ENCODE measurements at regions not wholly inside any gene's neighbourhood (a gene's known extent, or its start where the extent isn't known, plus 50 kb on each side); places are given as distances from the start of the nearest gene placed in this dataset.
"Not testable (repeated sequence)": the region's sequence is repeated elsewhere in the genome, so short reads cannot be mapped to it uniquely, and the experiment has no call there.

DNA sequence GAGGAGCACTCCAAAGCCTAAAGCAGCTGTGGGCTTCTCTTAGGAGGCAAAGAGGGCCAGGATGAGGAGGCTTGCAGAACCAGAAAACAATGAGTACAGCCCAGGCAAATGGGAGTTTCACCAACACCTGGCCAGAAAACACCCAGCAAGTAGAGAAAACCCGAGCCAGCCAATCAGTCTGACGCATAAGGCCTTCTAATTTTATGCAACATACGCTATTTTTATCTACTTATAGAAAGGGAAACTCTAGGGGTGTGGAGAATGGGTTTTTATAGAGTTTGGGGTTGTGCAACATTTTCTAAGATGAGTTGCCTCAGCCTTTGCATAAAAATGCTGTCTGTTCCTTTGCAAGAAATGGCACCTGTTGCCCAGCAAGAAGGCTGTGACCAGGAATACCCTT, 529.0 kb upstream of the CDH5 start:
- DNase-seq (ENCODE audit: low read depth), result no peak

DNA sequence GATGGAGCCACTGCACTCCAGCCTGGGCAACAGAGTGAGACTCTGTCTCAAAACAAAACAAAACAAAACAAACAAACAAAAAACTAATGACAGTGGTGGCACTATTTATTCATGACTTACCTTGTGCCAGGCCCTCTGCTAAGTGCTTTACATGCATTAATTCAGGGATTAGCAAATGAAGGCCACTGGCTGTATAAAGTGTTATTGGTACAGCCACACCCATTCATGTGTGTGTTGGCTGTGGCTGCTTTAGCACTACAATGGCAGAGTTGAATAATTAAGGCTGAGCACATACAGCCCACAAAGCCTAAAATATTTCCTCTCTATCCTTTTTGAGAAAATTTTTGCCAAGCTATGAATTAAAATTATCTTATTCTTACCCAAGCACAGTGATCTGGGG, 531.8 kb upstream of the CDH5 start:
- DNase-seq (ENCODE audit: low read depth), result no peak

GRCh38 chr16:65833171-65833871, 533.2 kb upstream of the CDH5 start:
- DNase-seq (ENCODE audit: low read depth), result peak; percentile 37

- DNase-seq (ENCODE audit: low read depth), result no peak
Observed at GRCh38 chr16:65832679-65833078, 533.8 kb upstream of the CDH5 start.

DNA sequence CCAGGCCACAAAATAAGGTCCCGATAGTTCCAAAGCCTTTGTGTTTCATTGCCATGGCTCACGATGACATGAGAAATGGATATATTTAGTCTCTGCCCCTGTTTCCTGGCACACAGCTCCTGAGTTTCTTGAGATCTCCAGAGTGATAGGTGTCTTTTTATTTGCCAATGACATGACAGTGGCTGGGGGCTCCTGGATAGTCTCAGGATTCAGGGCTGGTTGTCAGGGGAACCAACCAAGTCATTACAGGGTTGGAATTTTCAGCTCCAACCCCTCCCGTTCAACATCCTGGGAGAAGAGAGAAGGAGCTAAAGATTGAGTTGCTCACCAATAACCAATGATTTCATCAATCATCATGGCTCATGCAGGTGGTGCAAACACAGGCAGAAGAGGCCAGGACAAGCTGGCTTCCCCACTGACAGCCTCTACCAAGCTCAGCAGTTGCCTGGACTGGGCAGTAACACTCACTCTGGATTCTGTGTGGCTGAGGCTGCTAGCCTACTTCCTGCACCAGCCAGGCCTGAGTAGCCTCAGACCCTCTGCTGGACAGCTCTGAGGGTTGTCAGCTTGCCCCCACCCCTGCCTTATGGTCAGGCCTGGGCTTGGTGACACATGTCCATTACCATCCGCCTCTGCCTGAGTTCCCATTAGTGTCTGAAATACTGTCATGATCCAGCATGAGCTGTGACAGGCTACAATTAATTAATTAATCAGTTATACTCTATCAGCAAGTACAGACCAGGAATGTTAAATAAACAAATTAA, 534.4 kb upstream of the CDH5 start:
- no peak for DNase-seq (ENCODE audit: low read depth)

GRCh38 chr16:65829076-65829475, 537.4 kb upstream of the CDH5 start:
- DNase-seq (ENCODE audit: low read depth), result no peak

DNA sequence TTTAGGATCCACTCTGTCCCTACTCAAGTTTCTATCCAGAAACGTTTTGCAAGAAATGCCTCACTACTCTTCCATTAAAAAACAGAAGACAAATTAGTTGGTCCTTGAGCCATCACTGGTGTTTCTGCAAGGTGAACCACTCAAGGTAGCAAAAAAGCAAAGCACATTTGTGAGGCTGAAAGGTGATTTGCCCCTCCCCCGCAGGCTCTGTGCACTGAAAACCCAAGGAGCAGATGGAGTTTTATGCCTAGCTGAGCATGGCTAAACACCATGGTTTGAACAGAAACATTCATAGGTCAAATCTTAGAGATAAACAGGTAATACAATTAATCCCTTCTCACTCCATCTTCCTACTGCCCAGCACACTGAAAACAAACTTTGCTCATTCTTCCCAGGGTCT, 538.2 kb upstream of the CDH5 start:
- no peak for DNase-seq (ENCODE audit: low read depth)

- no peak for DNase-seq (ENCODE audit: low read depth)
Observed at GRCh38 chr16:65827231-65827630, 539.3 kb upstream of the CDH5 start.

DNA sequence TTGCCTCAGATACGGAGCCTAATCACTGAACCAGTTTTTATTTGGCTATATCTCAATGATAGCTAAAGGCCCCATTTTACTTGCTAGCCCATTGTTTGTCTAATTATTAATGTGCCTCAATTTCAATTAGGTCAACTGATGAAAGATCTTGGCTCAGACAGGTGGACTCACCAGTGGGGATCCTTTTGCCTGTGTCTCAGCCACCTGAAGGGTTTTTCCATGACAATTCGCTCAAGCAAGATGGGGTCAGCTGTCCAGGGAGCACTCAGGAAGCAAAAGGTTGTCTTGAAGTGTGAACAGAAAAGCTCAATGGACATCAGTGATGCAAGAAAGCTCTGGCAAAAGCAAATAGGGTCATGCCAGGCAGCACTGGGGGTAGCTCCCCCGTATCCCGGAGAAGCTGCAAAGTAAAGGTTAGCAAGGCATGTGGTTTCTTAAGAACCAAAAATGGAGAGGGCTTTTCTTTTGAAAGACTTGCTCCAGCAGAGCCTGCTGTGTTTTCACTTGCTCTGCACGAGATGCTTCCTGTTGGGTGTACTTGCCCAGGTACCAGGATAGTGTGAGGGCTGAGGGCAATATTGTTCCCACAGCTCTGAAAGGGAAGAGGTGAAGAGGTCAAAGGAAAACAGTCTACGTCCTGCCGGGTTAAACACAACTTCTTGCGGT, 541.2 kb upstream of the CDH5 start:
- DNase-seq (ENCODE audit: low read depth), result no peak

DNA sequence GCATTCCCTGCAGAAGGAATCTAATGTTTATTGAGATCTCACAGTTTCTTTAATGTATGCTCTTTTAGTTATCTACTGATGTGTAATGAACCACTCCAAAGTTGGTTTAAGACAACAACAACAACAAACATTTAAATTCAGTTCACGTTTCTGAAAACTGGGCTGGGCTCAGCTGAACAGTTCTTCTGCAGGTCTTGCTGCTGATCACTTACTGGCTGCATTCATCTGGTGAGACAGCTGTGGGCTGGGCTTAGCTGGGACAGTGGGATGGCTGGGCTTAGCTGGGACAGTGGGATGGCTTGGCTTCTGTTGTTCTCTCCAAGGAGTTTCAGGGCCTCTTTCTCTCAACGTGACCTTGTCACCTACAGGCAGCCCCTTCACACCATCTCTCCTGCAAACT, 544.3 kb upstream of the CDH5 start:
- no peak for DNase-seq (ENCODE audit: low read depth)

DNA sequence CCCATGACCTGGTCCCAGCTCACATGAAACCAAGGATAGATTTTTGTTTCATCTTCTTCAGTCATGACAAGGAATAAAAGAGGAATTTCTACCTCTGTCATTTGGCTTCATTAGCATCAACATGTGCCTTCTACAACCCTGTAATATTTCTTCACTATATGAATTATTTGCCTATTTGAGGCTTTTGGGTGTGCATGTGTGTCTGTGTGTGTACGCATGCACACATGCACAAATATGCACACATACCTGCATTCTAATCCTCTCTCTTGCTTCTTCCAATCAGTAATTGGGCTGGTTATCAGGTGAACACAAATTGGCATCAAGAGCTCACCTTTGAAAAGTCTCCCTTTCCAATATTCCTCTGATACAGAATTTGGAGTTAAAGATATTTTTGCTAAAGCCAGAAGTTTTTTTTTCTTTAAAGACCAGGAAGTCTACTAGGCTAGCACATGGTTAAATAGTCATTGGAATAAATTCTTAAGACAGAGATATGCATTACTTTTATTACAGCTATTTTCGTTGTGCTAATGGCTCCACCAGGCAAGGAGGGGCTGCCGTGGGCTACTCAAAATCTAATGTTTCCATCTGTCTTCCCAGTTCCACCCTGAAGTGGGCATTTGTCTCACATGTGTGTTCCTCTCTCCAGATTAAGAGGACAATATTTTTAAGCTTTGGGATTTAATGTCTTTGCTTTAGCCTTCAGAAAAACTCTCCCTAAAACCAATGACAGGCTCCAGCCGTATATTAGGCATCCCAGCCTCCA, 547.2 kb upstream of the CDH5 start:
- DNase-seq (ENCODE audit: low read depth), result no peak

DNA sequence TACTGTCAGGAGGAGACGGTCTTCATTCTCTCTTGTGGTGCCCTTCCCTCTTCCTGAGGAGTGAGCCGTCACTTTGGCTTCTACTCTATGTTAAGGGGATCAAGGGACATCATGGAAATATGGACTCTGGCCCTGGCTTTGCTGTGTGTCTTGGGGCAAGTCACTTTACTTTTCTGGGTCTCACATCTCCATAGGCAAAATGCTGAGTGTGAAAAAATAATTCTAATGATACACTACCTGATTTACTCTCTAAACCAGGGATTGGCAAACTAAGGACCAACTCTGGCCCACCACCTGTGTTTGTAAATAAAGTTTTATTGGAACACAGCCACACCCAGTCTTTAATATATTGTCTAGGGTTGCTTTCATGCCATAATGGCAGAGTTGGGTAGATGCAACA, 548.7 kb upstream of the CDH5 start:
- DNase-seq (ENCODE audit: low read depth), result no peak

DNA sequence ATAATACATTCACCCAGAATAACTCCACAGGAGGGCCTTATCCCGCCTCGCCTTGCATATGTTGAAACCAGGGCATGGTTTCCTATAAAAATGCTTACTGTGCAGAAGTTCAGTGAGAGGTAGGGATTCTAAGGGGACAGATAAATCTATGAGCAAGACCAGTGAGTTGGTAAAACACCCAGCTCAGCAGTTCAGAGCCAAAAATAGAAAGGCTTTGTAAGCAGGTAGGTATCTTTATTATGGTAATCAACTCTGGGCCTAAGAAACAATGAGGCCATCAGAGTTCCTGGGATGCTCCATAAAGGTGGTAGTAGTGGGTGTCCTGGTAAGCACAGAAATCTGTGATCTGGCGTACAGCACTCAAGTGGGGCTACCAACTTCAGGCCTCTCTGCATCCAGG, 549.4 kb upstream of the CDH5 start:
- no peak for DNase-seq (ENCODE audit: low read depth)

- peak; percentile 24 for DNase-seq (ENCODE audit: low read depth)
Observed at GRCh38 chr16:65816556-65816955, 549.9 kb upstream of the CDH5 start.

GRCh38 chr16:65815707-65816106, 550.8 kb upstream of the CDH5 start:
- no peak for DNase-seq (ENCODE audit: low read depth)

GRCh38 chr16:65813879-65814278, 552.6 kb upstream of the CDH5 start:
- DNase-seq (ENCODE audit: low read depth), result not testable (repeated sequence)

- DNase-seq (ENCODE audit: low read depth), result no peak
Observed at GRCh38 chr16:65809627-65810026, 556.9 kb upstream of the CDH5 start.

DNA sequence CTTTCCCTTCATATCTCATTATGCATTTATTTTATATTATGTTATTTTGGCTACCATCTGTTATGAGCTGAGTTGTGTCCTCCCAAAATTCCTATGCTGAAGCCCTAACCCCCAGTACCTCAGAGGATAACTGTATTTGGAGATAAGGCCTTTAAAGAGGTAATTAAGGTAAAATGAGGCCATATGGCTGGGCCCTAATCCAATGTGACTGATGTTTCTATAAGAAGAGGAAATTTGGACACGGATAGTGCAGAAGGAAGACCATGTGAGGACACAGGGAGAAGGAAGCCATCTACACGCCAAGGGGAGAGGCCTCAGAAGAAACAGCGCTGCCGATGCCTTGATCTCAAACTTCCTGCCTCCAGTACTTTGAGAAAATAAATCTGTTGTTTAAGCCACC, 557.7 kb upstream of the CDH5 start:
- DNase-seq (ENCODE audit: low read depth), result no peak

DNA sequence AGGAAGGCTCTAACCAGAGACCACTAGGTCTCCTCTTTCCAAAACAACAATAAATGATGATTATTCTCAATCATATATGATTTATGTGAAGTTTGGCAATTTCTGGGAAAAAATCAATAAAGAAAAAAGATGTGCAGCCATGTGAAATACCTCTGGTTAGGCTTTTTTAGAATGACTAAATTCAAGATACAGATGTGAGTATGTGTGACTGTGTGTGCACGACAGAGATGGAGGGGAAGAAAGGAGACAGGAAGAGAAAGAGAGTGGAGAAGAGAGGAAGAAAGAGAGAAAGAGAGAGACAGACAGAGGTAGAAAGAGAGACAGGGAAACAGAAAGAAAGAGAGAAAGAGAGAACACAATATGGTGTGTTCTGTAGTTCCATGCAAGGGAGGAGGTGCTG, 558.6 kb upstream of the CDH5 start:
- DNase-seq (ENCODE audit: low read depth), result no peak

DNA sequence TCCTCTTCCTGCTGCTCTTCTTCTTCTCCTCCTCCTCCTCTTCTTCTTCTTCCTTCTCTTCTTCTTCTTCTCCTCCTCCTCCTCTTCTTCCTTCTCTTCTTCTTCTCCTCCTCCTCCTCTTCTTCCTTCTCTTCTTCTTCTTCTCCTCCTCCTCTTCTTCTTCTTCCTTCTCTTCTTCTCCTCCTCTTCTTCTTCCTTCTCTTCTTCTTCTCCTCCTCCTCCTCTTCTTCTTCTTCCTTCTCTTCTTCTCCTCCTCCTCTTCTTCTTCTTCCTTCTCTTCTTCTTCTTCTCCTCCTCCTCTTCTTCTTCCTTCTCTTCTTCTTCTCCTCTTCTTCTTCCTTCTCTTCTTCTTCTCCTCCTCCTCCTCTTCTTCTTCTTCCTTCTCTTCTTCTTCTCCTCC, 560.8 kb upstream of the CDH5 start:
- not testable (repeated sequence) for DNase-seq (ENCODE audit: low read depth)

DNA sequence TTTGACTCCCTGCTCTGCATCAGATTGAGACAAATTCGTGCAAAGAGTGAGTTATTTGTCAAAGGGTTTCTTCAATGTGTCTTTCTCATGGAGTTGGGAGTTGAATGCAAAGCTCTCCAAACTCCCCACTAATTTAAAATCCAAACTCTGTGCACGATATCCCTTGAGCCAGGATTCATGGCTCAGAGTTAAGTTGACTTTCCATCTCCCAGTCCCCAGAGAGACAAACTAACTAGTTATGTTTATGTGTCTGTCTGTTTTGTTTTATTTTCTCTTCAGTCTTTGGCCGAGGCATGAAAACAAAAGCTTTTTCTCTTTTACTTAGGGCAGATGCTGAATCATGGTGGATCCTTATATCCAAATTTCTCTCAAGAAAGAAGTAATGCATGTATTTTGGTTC, 570.0 kb upstream of the CDH5 start:
- no peak for DNase-seq (ENCODE audit: low read depth)

DNA sequence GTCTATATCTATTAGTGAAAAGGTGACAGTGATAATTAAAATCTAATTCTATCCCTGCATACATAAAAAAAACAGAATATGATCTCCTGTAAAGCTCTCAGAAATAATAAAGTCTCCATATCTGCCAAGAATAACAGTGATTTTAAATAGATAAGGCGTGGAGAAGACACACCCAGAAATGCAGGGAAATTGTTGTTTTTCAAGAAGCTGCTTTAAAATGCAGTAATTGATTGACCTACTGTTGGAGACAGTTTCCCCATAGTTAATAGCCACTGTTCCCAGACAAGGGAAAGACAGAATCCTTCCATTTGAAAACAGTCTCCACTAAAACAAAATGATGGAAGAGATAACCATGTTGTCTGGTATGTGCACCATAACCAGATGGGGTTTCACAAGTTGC, 571.5 kb upstream of the CDH5 start:
- DNase-seq (ENCODE audit: low read depth), result no peak

DNA sequence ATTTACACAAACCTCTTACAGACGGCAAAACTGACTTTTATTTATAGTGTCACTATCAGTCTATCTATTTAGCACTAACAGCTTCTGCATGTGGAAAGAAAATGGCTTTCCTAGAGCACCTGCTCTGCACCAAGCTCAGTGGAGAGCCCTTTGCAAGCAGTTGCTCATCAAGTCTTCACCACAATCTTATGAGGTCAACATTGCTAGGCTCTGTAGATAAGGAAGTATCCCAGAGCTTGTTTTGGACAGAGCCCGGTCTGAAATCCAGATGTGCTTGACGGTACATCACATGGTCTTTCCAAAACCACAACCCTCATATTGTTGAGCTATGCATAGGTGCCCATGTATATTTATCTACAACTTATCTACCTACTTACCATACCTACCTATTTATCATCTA, 572.7 kb upstream of the CDH5 start:
- no peak for DNase-seq (ENCODE audit: low read depth)
